Muscle layer of duodenum (tissue), 2 donors: ENCODE measurements at regions not wholly inside any gene's neighbourhood (a gene's known extent, or its start where the extent isn't known, plus 50 kb on each side); places are given as distances from the start of the nearest gene placed in this dataset.
"Not testable (repeated sequence)": the region's sequence is repeated elsewhere in the genome, so short reads cannot be mapped to it uniquely, and the experiment has no call there.

ENCODE experiments used
- H3K27ac ChIP-seq: one replicate; pipeline ENCODE4 v1.7.0; 2013; ENCODE audit warnings: mild to moderate bottlenecking, low read length
- H3K27me3 ChIP-seq: one replicate; pipeline ENCODE4 v1.7.0; 2013; ENCODE audit warnings: low read depth, mild to moderate bottlenecking, control low read depth, low read length
- H3K36me3 ChIP-seq, 2 donors: one replicate each; pipeline ENCODE4 v1.7.0; 2013; ENCODE audit warnings: low read length in 2 of 2, control low read depth in 1 of 2, mild to moderate bottlenecking in 1 of 2; ENCODE audit not compliant: insufficient read depth in 2 of 2, control insufficient read depth in 1 of 2
- H3K4me1 ChIP-seq, 2 donors: one replicate each; pipeline ENCODE4 v1.7.0; 2013; ENCODE audit warnings: low read length in 2 of 2, mild to moderate bottlenecking in 2 of 2, control low read depth in 1 of 2, moderate library complexity in 1 of 2; ENCODE audit not compliant: insufficient read depth in 2 of 2, control insufficient read depth in 1 of 2
- H3K4me3 ChIP-seq, 2 donors: one replicate each; pipeline ENCODE4 v1.7.0; 2013; ENCODE audit warnings: low read length in 2 of 2, low read depth in 1 of 2, mild to moderate bottlenecking in 1 of 2
- H3K9me3 ChIP-seq, 2 donors: one replicate each; pipeline ENCODE4 v1.7.0; 2013; ENCODE audit warnings: low read length in 2 of 2, control low read depth in 1 of 2, mild to moderate bottlenecking in 1 of 2; ENCODE audit not compliant: control insufficient read depth in 1 of 2
- donor health status: healthy.

DNA sequence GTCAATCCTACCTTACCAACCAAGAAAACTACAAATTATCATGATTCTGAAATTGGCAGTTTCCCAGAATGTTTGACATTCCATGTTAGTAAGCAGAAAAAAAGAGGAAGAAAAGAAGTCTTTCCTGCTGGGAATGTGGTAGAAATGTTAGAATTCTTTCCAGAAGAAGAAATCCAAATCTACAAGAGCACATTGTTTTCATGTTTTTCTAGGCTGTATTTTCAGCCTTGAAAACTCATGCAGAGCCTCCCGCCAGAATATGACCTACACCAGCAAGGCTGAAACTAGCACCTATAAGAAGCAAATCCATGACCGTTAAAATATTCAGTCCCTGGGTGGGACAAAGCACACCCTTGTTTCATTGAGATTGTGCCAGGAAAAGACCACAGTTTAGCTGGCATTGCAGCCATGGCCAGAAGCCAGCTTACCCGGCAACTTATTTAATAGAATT, 259.4 kb downstream of the GJA1 start:
- Histone ChIP-seq H3K4me3 (no peak overlapping the region), H3K27ac (no peak overlapping the region), H3K27me3 (no peaks in the 10 kb centered on the region), H3K9me3 (no peaks in the 10 kb centered on the region), H3K4me1 (no peaks in the 10 kb centered on the region), H3K36me3 (no peaks in the 10 kb centered on the region)

GRCh38 chr6:121695329-121695728, 259.9 kb downstream of the GJA1 start:
- Histone ChIP-seq H3K9me3 (no peaks in the 10 kb centered on the region), H3K27me3 (no peaks in the 10 kb centered on the region), H3K4me3 (no peak overlapping the region), H3K36me3 (no peaks in the 10 kb centered on the region), H3K27ac (no peak overlapping the region), H3K4me1 (no peaks in the 10 kb centered on the region)

DNA sequence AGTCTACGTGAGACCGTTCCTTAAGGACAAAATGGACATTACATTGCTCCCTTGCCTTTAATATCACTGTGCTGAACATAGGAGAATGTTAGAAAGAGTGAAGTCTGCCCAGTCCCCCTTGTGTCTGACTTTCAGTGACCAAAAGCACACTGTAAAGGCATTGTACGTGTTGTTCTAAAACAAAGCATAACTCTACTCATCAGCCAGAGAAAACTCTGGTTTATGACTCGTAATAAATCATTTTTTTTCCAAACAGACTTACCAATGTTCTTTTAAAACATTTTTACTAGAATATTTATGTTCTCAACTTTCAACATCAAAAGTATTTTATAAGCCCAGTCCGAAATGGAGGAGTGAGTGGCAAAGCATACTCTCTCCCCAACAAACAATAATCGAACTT, 262.5 kb downstream of the GJA1 start:
- no peaks in the 10 kb centered on the region for H3K9me3 ChIP-seq
- no peaks in the 10 kb centered on the region for H3K4me1 ChIP-seq
- H3K27ac ChIP-seq: no peak overlapping the region
- H3K4me3 ChIP-seq: no peak overlapping the region
- no peaks in the 10 kb centered on the region for H3K27me3 ChIP-seq
- H3K36me3 ChIP-seq: no peaks in the 10 kb centered on the region

GRCh38 chr6:121698617-121699016, 263.2 kb downstream of the GJA1 start:
- Histone ChIP-seq H3K4me3 (no peak overlapping the region), H3K4me1 (no peaks in the 10 kb centered on the region), H3K36me3 (no peaks in the 10 kb centered on the region), H3K27me3 (no peaks in the 10 kb centered on the region), H3K27ac (no peak overlapping the region), H3K9me3 (no peaks in the 10 kb centered on the region)

GRCh38 chr6:121703129-121703528, 267.7 kb downstream of the GJA1 start:
- not testable (repeated sequence) for H3K9me3 ChIP-seq, H3K27me3 ChIP-seq, H3K36me3 ChIP-seq, H3K27ac ChIP-seq, H3K4me1 ChIP-seq, H3K4me3 ChIP-seq

GRCh38 chr6:121711472-121711871, 276.0 kb downstream of the GJA1 start:
- H3K27ac ChIP-seq: no peak overlapping the region

GRCh38 chr6:121717686-121718085, 282.2 kb downstream of the GJA1 start:
- Histone ChIP-seq H3K9me3 (no peaks in the 10 kb centered on the region), H3K4me1 (no peaks in the 10 kb centered on the region), H3K27ac (no peak overlapping the region), H3K36me3 (no peaks in the 10 kb centered on the region), H3K4me3 (no peak overlapping the region), H3K27me3 (no peaks in the 10 kb centered on the region)

More at GRCh38 chr6:121711472-121711871, 276.0 kb downstream of the GJA1 start:
- Histone ChIP-seq H3K36me3 (no peaks in the 10 kb centered on the region), H3K9me3 (no peaks in the 10 kb centered on the region), H3K4me3 (no peak overlapping the region), H3K4me1 (no peaks in the 10 kb centered on the region), H3K27me3 (no peaks in the 10 kb centered on the region)

GRCh38 chr6:121720867-121721266, 285.4 kb downstream of the GJA1 start:
- H3K4me3 ChIP-seq, H3K27ac ChIP-seq, H3K4me1 ChIP-seq, H3K9me3 ChIP-seq, H3K36me3 ChIP-seq, H3K27me3 ChIP-seq: not testable (repeated sequence)

DNA sequence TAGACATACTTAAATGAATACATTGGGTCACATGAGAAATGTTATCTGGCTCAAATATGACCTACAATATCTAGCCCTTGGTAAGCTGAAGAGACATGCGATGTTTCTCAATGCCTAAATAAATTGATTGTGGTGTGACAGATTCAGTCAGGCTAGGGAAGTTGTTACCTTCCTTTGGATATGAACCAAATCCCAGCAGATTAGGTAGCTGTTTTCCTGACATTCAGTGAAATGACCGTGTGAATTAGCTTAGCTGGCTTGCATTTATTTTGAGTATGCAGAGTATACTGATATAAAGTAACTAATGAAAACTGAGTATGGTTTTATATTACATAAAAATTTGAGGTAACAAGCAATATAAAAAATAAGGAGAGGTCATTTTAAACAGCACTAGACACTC, 288.2 kb downstream of the GJA1 start:
- no peaks in the 10 kb centered on the region for H3K36me3 ChIP-seq
- no peak overlapping the region for H3K27ac ChIP-seq
- H3K9me3 ChIP-seq: no peaks in the 10 kb centered on the region
- H3K27me3 ChIP-seq: no peaks in the 10 kb centered on the region
- H3K4me1 ChIP-seq: no peaks in the 10 kb centered on the region
- no peak overlapping the region for H3K4me3 ChIP-seq

- Histone ChIP-seq H3K9me3 (no peaks in the 10 kb centered on the region), H3K27me3 (no peaks in the 10 kb centered on the region), H3K36me3 (no peaks in the 10 kb centered on the region), H3K4me1 (no peaks in the 10 kb centered on the region), H3K27ac (no peak overlapping the region), H3K4me3 (no peak overlapping the region)
Measured at GRCh38 chr6:121724576-121724975, 289.1 kb downstream of the GJA1 start.

DNA sequence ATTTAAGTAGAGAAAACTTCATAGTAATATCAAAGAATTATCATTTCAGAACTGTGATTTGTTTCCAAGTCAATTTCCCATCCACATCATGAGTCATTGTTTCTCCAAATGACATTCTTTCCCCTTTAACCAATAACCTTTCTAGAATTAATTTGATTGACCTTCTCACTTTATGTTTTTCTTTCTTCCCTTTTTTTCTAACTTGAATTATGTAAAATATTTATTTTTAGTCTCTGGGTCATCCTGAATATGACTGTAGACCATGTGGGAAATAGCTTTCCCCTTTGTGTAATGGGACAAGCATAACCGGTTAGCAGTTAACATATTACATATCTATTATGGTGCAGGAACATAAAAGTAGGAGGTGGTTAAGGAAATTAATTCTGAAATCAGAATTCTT, 291.1 kb downstream of the GJA1 start:
- Histone ChIP-seq H3K4me3 (no peak overlapping the region), H3K4me1 (no peaks in the 10 kb centered on the region), H3K27ac (no peak overlapping the region), H3K27me3 (no peaks in the 10 kb centered on the region), H3K36me3 (no peaks in the 10 kb centered on the region), H3K9me3 (no peaks in the 10 kb centered on the region)

DNA sequence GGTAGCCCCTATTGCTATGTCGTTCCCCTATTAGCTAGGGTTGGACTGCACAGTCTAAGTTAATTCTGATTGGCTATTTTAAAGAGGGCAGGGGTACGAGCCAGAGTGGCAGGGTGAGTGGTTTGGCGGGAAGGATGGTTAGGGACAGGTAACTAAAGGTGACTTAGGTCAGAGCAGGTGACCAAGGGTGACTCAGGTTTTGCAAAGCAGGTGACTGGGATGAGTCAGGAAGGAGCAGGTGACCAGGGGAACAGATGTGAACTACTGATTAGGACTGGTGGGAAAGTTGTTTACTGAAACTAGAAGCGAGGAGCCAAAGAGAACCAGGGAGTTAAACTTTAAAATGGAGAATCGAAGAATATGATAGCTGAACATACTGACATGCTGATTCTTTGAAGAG, 295.2 kb downstream of the GJA1 start:
- no peaks in the 10 kb centered on the region for H3K4me1 ChIP-seq
- no peak overlapping the region for H3K27ac ChIP-seq
- no peaks in the 10 kb centered on the region for H3K36me3 ChIP-seq
- H3K9me3 ChIP-seq: no peaks in the 10 kb centered on the region
- H3K4me3 ChIP-seq: no peak overlapping the region
- H3K27me3 ChIP-seq: no peaks in the 10 kb centered on the region
